H1 (cell line): ENCODE measurements at regions not wholly inside any gene's neighbourhood (a gene's known extent, or its start where the extent isn't known, plus 50 kb on each side); places are given as distances from the start of the nearest gene placed in this dataset.

ENCODE experiments used
- CTCF ChIA-PET: fragments of 300-600 bp; sonication (Branson Sonifier 250); formaldehyde crosslinking; loops from one replicate; lab custom pipeline; 2021; ENCODE audit not compliant: partially characterized antibody; lab: Charles Lee
- POLR2A ChIA-PET: fragments of 300-600 bp; sonication (Branson Sonifier 250); formaldehyde crosslinking; loops from one replicate; lab custom pipeline; 2021; ENCODE audit warnings: inconsistent platforms; ENCODE audit not compliant: partially characterized antibody; lab: Charles Lee
- DNase-seq, 2 experiments: peaks; one replicate each; pipeline versions ENCODE4 v3.0.0 to v3.0.0-alpha.2; 2010 to 2022; ENCODE audit warnings: low spot score in 2 of 2, low read depth in 1 of 2, mixed read lengths in 1 of 2
- FAIRE-seq: peaks from 2 replicates; lab custom pipeline; 2011; peaks lifted over from hg19 to GRCh38; lab: Jason Lieb, UNC
- H2AFZ ChIP-seq: 2 replicates; pipeline ENCODE4 v1.8.1; 2012; ENCODE audit warnings: low read length, inconsistent platforms
- H2AK5ac ChIP-seq: 2 replicates; pipeline ENCODE4 v1.6.1; 2013; ENCODE audit warnings: low read depth, low read length
- H2BK120ac ChIP-seq: replicated peaks from 2 replicates; pipeline ENCODE3; 2013; ENCODE audit warnings: low read depth, low read length, inconsistent platforms
- H2BK12ac ChIP-seq: 2 replicates; pipeline ENCODE4 v1.6.1; 2013; ENCODE audit warnings: low read depth, low read length
- H2BK15ac ChIP-seq: 2 replicates; pipeline ENCODE4 v1.6.1; 2013; ENCODE audit warnings: low read length
- H2BK20ac ChIP-seq: 2 replicates; pipeline ENCODE4 v1.6.1; 2013; ENCODE audit warnings: low read length
- H2BK5ac ChIP-seq: 2 replicates; pipeline ENCODE4 v1.6.1; 2013; ENCODE audit warnings: low read depth, low read length
- H3K14ac ChIP-seq: 2 replicates; pipeline ENCODE4 v1.6.1; 2013; ENCODE audit warnings: inconsistent platforms; ENCODE audit not compliant: insufficient read length
- H3K18ac ChIP-seq: 2 replicates; pipeline ENCODE4 v1.6.1; 2013; ENCODE audit warnings: low read length; ENCODE audit errors: extremely low read depth
- H3K23ac ChIP-seq: 2 replicates; pipeline ENCODE4 v1.6.1; 2013; ENCODE audit warnings: inconsistent platforms; ENCODE audit not compliant: insufficient read length
- H3K23me2 ChIP-seq: 2 replicates; pipeline ENCODE4 v1.6.1; 2013; ENCODE audit warnings: low read depth, low read length
- H3K27ac ChIP-seq: 2 replicates; pipeline ENCODE4 v1.6.1; 2011; ENCODE audit warnings: low read depth, low read length, inconsistent platforms
- H3K27me3 ChIP-seq, 4 experiments: replicated peaks in 1 of 4; 1 replicate in 1 of 4; 2 replicates in 3 of 4; pipeline versions ENCODE4 v1.6.1 to v1.8.1; 2011 to 2013; ENCODE audit warnings: low read length in 3 of 4, mild to moderate bottlenecking in 3 of 4, inconsistent platforms in 2 of 4, mixed read lengths in 2 of 4, moderate library complexity in 1 of 4; ENCODE audit not compliant: control insufficient read depth in 3 of 4, insufficient read depth in 3 of 4; ENCODE audit errors: extremely low read depth in 1 of 4
- H3K36me3 ChIP-seq, 4 experiments: 2 replicates each; pipeline versions ENCODE4 v1.6.1 to v1.8.1; 2011 to 2013; ENCODE audit warnings: mild to moderate bottlenecking in 4 of 4, low read length in 3 of 4, moderate library complexity in 2 of 4, control low read depth in 1 of 4, inconsistent platforms in 1 of 4; ENCODE audit not compliant: insufficient read depth in 4 of 4, control insufficient read depth in 2 of 4
- H3K4ac ChIP-seq: replicated peaks from 2 replicates; pipeline ENCODE3; 2013; ENCODE audit warnings: low read length, low read depth, mixed read lengths, inconsistent platforms; ENCODE audit not compliant: insufficient read length
- H3K4me1 ChIP-seq, 4 experiments: replicated peaks in 1 of 4; 1 replicate in 1 of 4; 2 replicates in 3 of 4; pipeline versions ENCODE4 v1.6.1 to v1.8.1; 2011 to 2013; ENCODE audit warnings: low read length in 3 of 4, inconsistent platforms in 2 of 4, mixed read lengths in 1 of 4; ENCODE audit not compliant: insufficient read depth in 4 of 4, control insufficient read depth in 3 of 4
- H3K4me2 ChIP-seq, 2 experiments: 2 replicates each; pipeline versions ENCODE4 v1.6.1 to v1.8.1; 2011 to 2013; ENCODE audit warnings: low read depth in 2 of 2, low read length in 2 of 2, control low read depth in 1 of 2, inconsistent platforms in 1 of 2, mild to moderate bottlenecking in 1 of 2; ENCODE audit not compliant: insufficient read depth in 1 of 2
- H3K4me3 ChIP-seq, 4 experiments: fragments of 200-600, 300-600 bp in 1 of 4; sonication (generic), shearing (Covaris generic), sonication (Bioruptor Twin) in 1 of 4; 2 replicates each; pipeline versions ENCODE4 v1.5.1 to v1.8.1; 2011 to 2016; ENCODE audit warnings: low read length in 4 of 4, low read depth in 3 of 4, control low read depth in 2 of 4, inconsistent platforms in 2 of 4, mild to moderate bottlenecking in 2 of 4, mixed read lengths in 1 of 4, moderate library complexity in 1 of 4; ENCODE audit not compliant: insufficient read depth in 2 of 4; ENCODE audit errors: extremely low read depth in 1 of 4
- H3K56ac ChIP-seq: replicated peaks from 2 replicates; pipeline ENCODE3; 2013; ENCODE audit warnings: low read depth, mild to moderate bottlenecking, mixed read lengths, low read length, inconsistent platforms; ENCODE audit not compliant: insufficient read length
- H3K79me1 ChIP-seq: 2 replicates; pipeline ENCODE4 v1.6.1; 2013; ENCODE audit warnings: low read depth, low read length, control low read depth
- H3K79me2 ChIP-seq, 2 experiments: 2 replicates each; pipeline versions ENCODE4 v1.6.1 to v1.8.1; 2012 to 2013; ENCODE audit warnings: low read length in 2 of 2, mild to moderate bottlenecking in 2 of 2, inconsistent platforms in 1 of 2; ENCODE audit not compliant: insufficient read depth in 2 of 2, control insufficient read depth in 1 of 2
- H3K9ac ChIP-seq, 4 experiments: replicated peaks in 1 of 4; 1 replicate in 1 of 4; 2 replicates in 3 of 4; pipeline versions ENCODE4 v1.6.1 to v1.8.1; 2011 to 2013; ENCODE audit warnings: low read depth in 3 of 4, low read length in 3 of 4, control low read depth in 2 of 4, mild to moderate bottlenecking in 2 of 4, moderate library complexity in 2 of 4, inconsistent platforms in 1 of 4; ENCODE audit errors: extremely low read depth in 1 of 4
- H3K9me3 ChIP-seq, 2 experiments: 2 replicates each; pipeline versions ENCODE4 v1.6.1 to v1.8.1; 2012 to 2013; ENCODE audit warnings: mild to moderate bottlenecking in 2 of 2, moderate library complexity in 2 of 2, control low read depth in 1 of 2, inconsistent platforms in 1 of 2, low read depth in 1 of 2, low read length in 1 of 2, mixed read lengths in 1 of 2; ENCODE audit not compliant: insufficient read depth in 2 of 2
- H4K20me1 ChIP-seq, 2 experiments: replicated peaks in 1 of 2; 2 replicates each; pipeline versions ENCODE3 to v1.8.1; 2011 to 2013; ENCODE audit warnings: inconsistent platforms in 2 of 2, low read length in 2 of 2, mild to moderate bottlenecking in 1 of 2; ENCODE audit not compliant: insufficient read depth in 2 of 2, control insufficient read depth in 1 of 2
- H4K5ac ChIP-seq: 2 replicates; pipeline ENCODE4 v1.6.1; 2013; ENCODE audit warnings: low read length, low read depth, mixed read lengths, inconsistent platforms; ENCODE audit not compliant: insufficient read length
- H4K8ac ChIP-seq: 2 replicates; pipeline ENCODE4 v1.8.0; 2013; ENCODE audit warnings: mild to moderate bottlenecking, moderate library complexity, low read length, inconsistent platforms; ENCODE audit not compliant: insufficient read depth; ENCODE audit errors: extremely low read depth
- H4K91ac ChIP-seq: replicated peaks from 2 replicates; pipeline ENCODE3; 2013; ENCODE audit warnings: low read length, mixed read lengths, inconsistent platforms; ENCODE audit not compliant: insufficient read length
- SP2 ChIP-seq: IDR thresholded peaks from 2 replicates; pipeline ENCODE4 v1.6.1; 2012; ENCODE audit warnings: mild to moderate bottlenecking, low read length, inconsistent platforms
- SUZ12 ChIP-seq: fragments of 200-600 bp; sonication (generic); IDR thresholded peaks from 2 replicates; pipeline ENCODE4 v1.6.1; 2012; ENCODE audit warnings: mild to moderate bottlenecking, inconsistent platforms, low read length, moderate library complexity, mixed read lengths
- WGBS, 2 experiments: shearing (Covaris generic) in 1 of 2; methylation state at CpG; one replicate each; pipeline versions ENCODE4 v1.1.6 to v1.1.7; 2013 to 2015; ENCODE audit warnings: low lambda C conversion rate in 2 of 2, mixed read lengths in 2 of 2, inconsistent platforms in 1 of 2, low coverage in 1 of 2, missing lambda C conversion rate in 1 of 2; ENCODE audit not compliant: insufficient replicate concordance in 2 of 2, insufficient coverage in 1 of 2, insufficient read length in 1 of 2; ENCODE audit errors: extremely low coverage in 1 of 2, missing lambda C conversion rate in 1 of 2; 5-methylcytosine and 5-hydroxymethylcytosine counted together

GRCh38 chr4:66062044-66062443 is 391.8 kb upstream of the EPHA5 start:
- no peak overlapping the region for H3K4me2 ChIP-seq
- no peak overlapping the region for H3K18ac ChIP-seq
- no peaks in the 10 kb centered on the region for H3K27me3 ChIP-seq
- no peak overlapping the region for H3K27ac ChIP-seq
- no peak overlapping the region for H2BK120ac ChIP-seq
- H4K20me1 ChIP-seq: no peaks in the 10 kb centered on the region
- H3K56ac ChIP-seq: no peak overlapping the region
- no peak overlapping the region for H3K23ac ChIP-seq
- H3K23me2 ChIP-seq: no peaks in the 10 kb centered on the region
- H2BK12ac ChIP-seq: no peak overlapping the region
- no peak overlapping the region for H3K4me3 ChIP-seq
- no peak overlapping the region for H2AFZ ChIP-seq
- TF ChIP-seq SP2: no peak
- TF ChIP-seq SUZ12: no peak
- H4K5ac ChIP-seq: no peak overlapping the region
- no peak for DNase-seq
- no peak overlapping the region for H3K9ac ChIP-seq
- no peak overlapping the region for H2BK20ac ChIP-seq
- CTCF ChIA-PET: interaction anchor here (1.4 kb wide), 1 partner anchor 21 kb away, joined by 3 read pairs; no protein-coding TSS in a partner anchor
- no peak overlapping the region for H2AK5ac ChIP-seq
- H3K4ac ChIP-seq: no peak overlapping the region
- no peak overlapping the region for H2BK15ac ChIP-seq
- no peak overlapping the region for H2BK5ac ChIP-seq
- no peaks in the 10 kb centered on the region for H3K79me1 ChIP-seq
- H4K91ac ChIP-seq: no peak overlapping the region
- H3K4me1 ChIP-seq: no peaks in the 10 kb centered on the region
- no peaks in the 10 kb centered on the region for H3K9me3 ChIP-seq
- 88% methylated on average over 2 of the region's 2 CpGs; no CpG with 5 or more reads in 1 of the 2 experiments for WGBS, 2 experiments
- H4K8ac ChIP-seq: no peak overlapping the region
- no peak for FAIRE-seq
- no peaks in the 10 kb centered on the region for H3K79me2 ChIP-seq
- H3K36me3 ChIP-seq: no peaks in the 10 kb centered on the region
- no peak overlapping the region for H3K14ac ChIP-seq
- POLR2A ChIA-PET: no interaction called here
